ENCODE measurements at regions not wholly inside any gene's neighbourhood (a gene's known extent, or its start where the extent isn't known, plus 50 kb on each side); places are given as distances from the start of the nearest gene placed in this dataset.

- Histone ChIP-seq H3K4me2 (ENCODE audit: control insufficient read depth, insufficient read depth) (no peak overlapping the region), H3K27ac (ENCODE audit: control insufficient read depth, insufficient read depth) (no peak overlapping the region), H4K20me1 (ENCODE audit: control insufficient read depth, insufficient read depth) (no peaks in the 10 kb centered on the region), H3K4me3 (no peak overlapping the region), H3K36me3 (ENCODE audit: control insufficient read depth in 2 of 2, insufficient read depth in 2 of 2, low read length in 1 of 2) (no peaks in the 10 kb centered on the region), H3K79me2 (ENCODE audit: control insufficient read depth, insufficient read depth, low read length) (no peaks in the 10 kb centered on the region), H3K27me3 (replicated peaks in 1 of 2; ENCODE audit: control insufficient read depth in 2 of 2, insufficient read depth in 2 of 2, low read length in 1 of 2) (peaks cover 0 to 6% of the 10 kb centered on the region in 2 experiments; a peak in 1 of 4 replicates), H3K9me3 (replicated peaks; ENCODE audit: control insufficient read depth, insufficient read depth, low read length) (no peaks in the 10 kb centered on the region), H2AFZ (ENCODE audit: control insufficient read depth, low read depth, low read length) (no peak overlapping the region), H3K4me1 (ENCODE audit: control insufficient read depth, insufficient read depth, low read length) (no peaks in the 10 kb centered on the region), H3K9ac (ENCODE audit: control insufficient read depth, insufficient read depth, low read length) (no peak overlapping the region)
- no TSS peak for BruUV-seq (replicated peaks)
- ChIA-PET SMC1A (ENCODE audit: uncharacterized antibody, unreplicated experiment) (no interaction called here), CTCF (no interaction called here), RAD21 (ENCODE audit: unreplicated experiment) (no interaction called here), POLR2A (no interaction called here)
- in situ Hi-C loops (cut with MboI), result no loop called here
- ATAC-seq (no peak), DNase-seq (ENCODE audit: low read depth, low spot score) (no peak), FAIRE-seq (no peak)
- 16% methylated on average over 4 of the region's 4 CpGs for WGBS (ENCODE audit: insufficient coverage, insufficient replicate concordance, low lambda C conversion rate, missing lambda C conversion rate)
- intact Hi-C loops (cut with micrococcal nuclease; ENCODE audit: unreplicated experiment), result no loop called here
- TF ChIP-seq RUNX3 (IDR thresholded peaks at IDR 0.05; ENCODE audit: low read length) (no peak), CUX1 (IDR thresholded peaks at IDR 0.05; ENCODE audit: insufficient replicate concordance, low read depth, low read length) (no peak), RB1 (IDR thresholded peaks at IDR 0.05; ENCODE audit: borderline replicate concordance) (no peak), EGR1 (IDR thresholded peaks at IDR 0.05; ENCODE audit: borderline replicate concordance in 1 of 2, low read depth in 2 of 2, low read length in 2 of 2) (no peak), TAF1 (IDR thresholded peaks at IDR 0.05; ENCODE audit: borderline replicate concordance, low read depth, low read length) (no peak), ESRRA (IDR thresholded peaks at IDR 0.05; ENCODE audit: low read length) (no peak), NR2C1 (IDR thresholded peaks at IDR 0.05) (no peak), CEBPB (IDR thresholded peaks at IDR 0.05; ENCODE audit: borderline replicate concordance in 1 of 2, low read depth in 2 of 2, low read length in 2 of 2) (no peak), SIN3A (IDR thresholded peaks at IDR 0.05; ENCODE audit: low read depth, low read length) (no peak), NKRF (conservative IDR thresholded peaks at IDR 0.05) (no peak), ZBED1 (IDR thresholded peaks at IDR 0.05; ENCODE audit: borderline replicate concordance) (no peak), NFXL1 (IDR thresholded peaks at IDR 0.05; ENCODE audit: borderline replicate concordance) (no peak), YBX1 (IDR thresholded peaks at IDR 0.05) (no peak), ZBTB40 (IDR thresholded peaks at IDR 0.05; ENCODE audit: borderline replicate concordance) (no peak)
Measured at GRCh38 chr17:33904476-33904875, 350.6 kb upstream of the CCL2 start.

Measured in GM12878 (cell line).